HL-60 (cell line): ENCODE measurements at regions not wholly inside any gene's neighbourhood (a gene's known extent, or its start where the extent isn't known, plus 50 kb on each side); places are given as distances from the start of the nearest gene placed in this dataset.

Source experiments
- DNase-seq, 2 experiments: peaks; one replicate each; pipeline ENCODE4 v3.0.0-alpha.2; 2010 to 2020; ENCODE audit warnings: low read depth in 1 of 2, low spot score in 1 of 2
- H3K27ac ChIP-seq: fragments of 250-450 bp; sonication (Bioruptor Pico); replicated peaks from 2 replicates; pipeline ENCODE4 v1.5.1; 2020; ENCODE audit warnings: mild to moderate bottlenecking, moderate library complexity
- H3K27me3 ChIP-seq: fragments of 250-450 bp; sonication (Bioruptor Pico); 2 replicates; pipeline ENCODE4 v1.5.1; 2021; ENCODE audit warnings: mild to moderate bottlenecking, moderate library complexity; ENCODE audit not compliant: insufficient read depth, poor library complexity, severe bottlenecking
- H3K4me3 ChIP-seq: replicated peaks from 2 replicates; pipeline ENCODE4 v1.5.1; 2011; ENCODE audit warnings: mild to moderate bottlenecking, control low read depth, low read length; ENCODE audit not compliant: insufficient read depth
- CTCF ChIP-seq: IDR thresholded peaks from one replicate; pipeline ENCODE4 v1.5.1; 2011; ENCODE audit warnings: low read length, control low read depth, inconsistent platforms; ENCODE audit not compliant: insufficient read depth
- GABPA ChIP-seq: IDR thresholded peaks from 2 replicates; pipeline ENCODE4 v1.6.1; 2012; ENCODE audit warnings: low read depth
- POLR2AphosphoS5 ChIP-seq: IDR thresholded peaks from 2 replicates; pipeline ENCODE4 v1.6.1; 2012; ENCODE audit warnings: low read depth
- REST ChIP-seq: IDR thresholded peaks from 2 replicates; pipeline ENCODE4 v1.6.1; 2012; ENCODE audit warnings: low read depth; ENCODE audit not compliant: insufficient replicate concordance
- SPI1 ChIP-seq: IDR thresholded peaks from 2 replicates; pipeline ENCODE4 v1.6.1; 2012; ENCODE audit warnings: low read depth, mild to moderate bottlenecking, borderline replicate concordance

DNA sequence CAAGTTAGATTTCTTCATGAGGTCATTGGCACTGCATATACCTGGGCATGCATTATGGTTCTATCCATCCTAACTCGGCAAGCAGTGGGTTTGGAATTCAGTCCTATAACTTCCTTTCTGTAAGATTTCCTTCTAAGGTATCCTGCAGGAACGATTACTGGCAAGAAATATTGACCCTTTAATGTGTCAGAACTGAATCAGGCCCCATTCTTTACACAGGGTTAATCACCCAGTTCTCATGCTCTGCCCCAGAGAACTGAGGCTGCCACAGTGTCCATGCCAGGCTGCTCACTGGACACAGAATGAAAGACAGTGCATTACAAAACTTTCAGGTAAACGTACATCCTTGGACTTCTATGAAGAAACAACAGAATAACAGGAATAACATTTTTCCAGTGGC is 108.9 kb downstream of the RPL22L1 start:
- Histone ChIP-seq H3K27ac (no peak overlapping the region), H3K4me3 (no peak overlapping the region), H3K27me3 (peaks cover 2% of the 10 kb centered on the region)
- TF ChIP-seq GABPA (no peak), POLR2AphosphoS5 (no peak), REST (no peak), CTCF (no peak), SPI1 (no peak)
- no peak for DNase-seq

GRCh38 chr3:170760174-170760526 is 109.8 kb downstream of the RPL22L1 start:
- TF ChIP-seq SPI1 (no peak), CTCF (no peak), GABPA (no peak), POLR2AphosphoS5 (no peak), REST (no peak)

DNA sequence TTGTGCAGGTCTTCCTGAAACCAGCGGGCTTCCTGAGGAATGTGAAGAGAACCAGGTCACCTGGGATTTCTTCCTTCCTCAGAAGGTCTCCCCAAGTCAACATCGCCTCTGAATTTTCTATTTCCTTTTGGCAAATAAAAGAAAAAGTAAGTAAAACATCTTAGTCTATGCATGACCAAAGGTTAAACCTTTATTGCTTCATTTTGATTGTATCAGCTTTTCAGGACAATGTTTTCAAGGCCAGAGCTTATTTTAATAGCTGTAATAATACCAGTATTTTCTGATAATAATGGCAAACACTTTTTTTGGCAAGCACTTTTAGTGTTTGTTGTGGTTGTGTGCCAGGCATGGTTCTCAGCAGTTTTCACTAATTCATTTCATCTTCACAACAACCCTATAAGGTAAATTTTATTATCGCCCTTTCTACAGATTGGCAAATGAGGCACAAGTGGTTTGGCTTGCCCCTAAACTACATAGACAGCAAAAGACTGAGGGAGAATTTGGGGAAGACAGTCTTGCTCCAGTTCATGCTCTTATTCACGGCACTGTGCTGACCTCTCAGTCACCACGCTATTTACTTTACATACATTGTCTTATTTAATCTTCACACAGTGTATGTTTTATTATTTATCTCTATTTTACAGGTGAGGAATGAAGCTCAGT is 110.4 kb downstream of the RPL22L1 start:
- TF ChIP-seq GABPA: no peak
- no peak for TF ChIP-seq REST
- TF ChIP-seq CTCF: no peak
- TF ChIP-seq SPI1: no peak
- TF ChIP-seq POLR2AphosphoS5: no peak
- Histone ChIP-seq H3K27me3 (peaks cover 4% of the 10 kb centered on the region), H3K27ac (no peak overlapping the region), H3K4me3 (no peak overlapping the region)
- no peak for DNase-seq

More at GRCh38 chr3:170760174-170760526, 109.8 kb downstream of the RPL22L1 start:
- DNase-seq: no peak
- Histone ChIP-seq H3K27ac (no peak overlapping the region), H3K27me3 (peaks cover 2% of the 10 kb centered on the region), H3K4me3 (no peak overlapping the region)
